Mesenchymal stem cell (in vitro differentiated cells and primary cell): ENCODE measurements at regions not wholly inside any gene's neighbourhood (a gene's known extent, or its start where the extent isn't known, plus 50 kb on each side); places are given as distances from the start of the nearest gene placed in this dataset.

ENCODE experiments used
- DNase-seq: peaks from one replicate; pipeline ENCODE4 v3.0.0-alpha.2; 2013
- H2AFZ ChIP-seq: one replicate; pipeline ENCODE4 v1.6.1; 2013; ENCODE audit warnings: low read depth, mild to moderate bottlenecking, control low read depth, inconsistent platforms, low read length, moderate library complexity
- H2AK5ac ChIP-seq: 2 replicates; pipeline ENCODE4 v1.6.1; 2013; ENCODE audit warnings: low read length, moderate library complexity, mild to moderate bottlenecking, inconsistent platforms; ENCODE audit not compliant: severe bottlenecking
- H2BK120ac ChIP-seq: one replicate; pipeline ENCODE4 v1.6.1; 2013; ENCODE audit warnings: low read depth, mild to moderate bottlenecking, inconsistent platforms, low read length, moderate library complexity
- H2BK12ac ChIP-seq, 2 experiments: one replicate each; pipeline ENCODE4 v1.6.1; 2013; ENCODE audit warnings: inconsistent platforms in 2 of 2, low read length in 2 of 2, mild to moderate bottlenecking in 2 of 2, moderate library complexity in 2 of 2, control low read depth in 1 of 2
- H2BK15ac ChIP-seq: one replicate; pipeline ENCODE4 v1.6.1; 2013; ENCODE audit warnings: mild to moderate bottlenecking, low read depth, inconsistent platforms; ENCODE audit not compliant: poor library complexity, severe bottlenecking
- H2BK5ac ChIP-seq: 2 replicates; pipeline ENCODE4 v1.6.1; 2013; ENCODE audit warnings: low read depth, mild to moderate bottlenecking, low read length, control low read depth, inconsistent platforms; ENCODE audit not compliant: poor library complexity, severe bottlenecking
- H3K14ac ChIP-seq, 2 experiments: one replicate each; pipeline ENCODE4 v1.6.1; 2013; ENCODE audit warnings: inconsistent platforms in 2 of 2, low read length in 2 of 2, control low read depth in 1 of 2, mild to moderate bottlenecking in 1 of 2, moderate library complexity in 1 of 2
- H3K18ac ChIP-seq, 2 experiments: one replicate each; pipeline ENCODE4 v1.6.1; 2013; ENCODE audit warnings: inconsistent platforms in 2 of 2, low read length in 2 of 2, control low read depth in 1 of 2, low read depth in 1 of 2, mild to moderate bottlenecking in 1 of 2
- H3K23ac ChIP-seq, 2 experiments: one replicate each; pipeline ENCODE4 v1.6.1; 2013; ENCODE audit warnings: inconsistent platforms in 2 of 2, low read length in 2 of 2, mild to moderate bottlenecking in 2 of 2, moderate library complexity in 2 of 2, control low read depth in 1 of 2
- H3K27ac ChIP-seq: 2 replicates; pipeline ENCODE4 v1.5.1; 2013; ENCODE audit warnings: mild to moderate bottlenecking, moderate library complexity, low read length, control low read depth, inconsistent platforms; ENCODE audit not compliant: poor library complexity, severe bottlenecking
- H3K27me3 ChIP-seq, 2 experiments: 2 replicates each; pipeline versions ENCODE4 v1.6.1 to v1.7.0; 2013; ENCODE audit warnings: low read length in 2 of 2, mild to moderate bottlenecking in 2 of 2, moderate library complexity in 2 of 2, control low read depth in 1 of 2, inconsistent platforms in 1 of 2; ENCODE audit not compliant: control insufficient read depth in 1 of 2, insufficient read depth in 1 of 2
- H3K36me3 ChIP-seq, 2 experiments: 2 replicates each; pipeline versions ENCODE4 v1.6.1 to v1.7.0; 2013; ENCODE audit warnings: low read length in 2 of 2, control low read depth in 1 of 2, inconsistent platforms in 1 of 2, low read depth in 1 of 2, mild to moderate bottlenecking in 1 of 2; ENCODE audit not compliant: insufficient read depth in 2 of 2, control insufficient read depth in 1 of 2
- H3K4ac ChIP-seq, 2 experiments: one replicate each; pipeline ENCODE4 v1.6.1; 2013; ENCODE audit warnings: inconsistent platforms in 2 of 2, low read length in 2 of 2, mild to moderate bottlenecking in 2 of 2, moderate library complexity in 2 of 2, control low read depth in 1 of 2, low read depth in 1 of 2
- H3K4me1 ChIP-seq: 2 replicates; pipeline ENCODE4 v1.6.1; 2013; ENCODE audit warnings: low read depth, low read length, control low read depth; ENCODE audit not compliant: control insufficient read depth, insufficient read depth
- H3K4me2 ChIP-seq: 2 replicates; pipeline ENCODE4 v1.6.1; 2013; ENCODE audit warnings: low read length, mild to moderate bottlenecking, inconsistent platforms; ENCODE audit not compliant: poor library complexity, severe bottlenecking
- H3K4me3 ChIP-seq, 2 experiments: 2 replicates each; pipeline versions ENCODE4 v1.5.1 to v1.7.0; 2013; ENCODE audit warnings: low read length in 2 of 2, mild to moderate bottlenecking in 2 of 2, control low read depth in 1 of 2, low read depth in 1 of 2; ENCODE audit not compliant: insufficient read depth in 1 of 2
- H3K79me1 ChIP-seq: replicated peaks from 2 replicates; pipeline ENCODE4 v1.6.1; 2013; ENCODE audit warnings: mild to moderate bottlenecking, control low read depth, low read length, inconsistent platforms; ENCODE audit not compliant: poor library complexity, severe bottlenecking
- H3K9ac ChIP-seq: 2 replicates; pipeline ENCODE4 v1.7.0; 2013; ENCODE audit warnings: mild to moderate bottlenecking, low read length, moderate library complexity
- H3K9me3 ChIP-seq: 2 replicates; pipeline ENCODE4 v1.7.0; 2013; ENCODE audit warnings: mild to moderate bottlenecking, low read length; ENCODE audit not compliant: control insufficient read depth
- H4K8ac ChIP-seq: one replicate; pipeline ENCODE4 v1.6.1; 2013; ENCODE audit warnings: inconsistent platforms, mild to moderate bottlenecking, low read length, moderate library complexity
- H4K91ac ChIP-seq: one replicate; pipeline ENCODE4 v1.6.1; 2013; ENCODE audit warnings: mild to moderate bottlenecking, low read length, inconsistent platforms
- WGBS: methylation state at CpG from one replicate; pipeline ENCODE4 v1.1.7; 2013; ENCODE audit warnings: mixed read lengths; 5-methylcytosine and 5-hydroxymethylcytosine counted together

GRCh38 chr17:77423589-77424451, 283.1 kb downstream of the SEC14L1 start:
- Histone ChIP-seq H3K9ac (peak overlapping the region; percentile 85), H3K36me3 (peaks cover 6 to 31% of the 10 kb centered on the region in 2 experiments), H3K79me1 (peaks cover 4% of the 10 kb centered on the region), H2AK5ac (peak overlapping the region; percentile 76), H2AFZ (no peak overlapping the region), H3K27me3 (no peaks in the 10 kb centered on the region), H3K4me2 (no peak overlapping the region), H2BK12ac (peak overlapping the region; percentile 34 to 77), H3K27ac (peak overlapping the region; percentile 97), H3K4me3 (peak overlapping the region in 1 of 2 experiments; percentile 32), H2BK15ac (peak overlapping the region; percentile 85), H3K14ac (no peak overlapping the region), H3K9me3 (no peaks in the 10 kb centered on the region), H4K91ac (peak overlapping the region; percentile 84), H3K18ac (peak overlapping the region; percentile 70 to 96), H2BK5ac (peak overlapping the region; percentile 87), H3K4me1 (peaks cover 90% of the 10 kb centered on the region), H3K4ac (peak overlapping the region; percentile 63 to 79), H3K23ac (no peak overlapping the region), H2BK120ac (peak overlapping the region; percentile 99), H4K8ac (peak overlapping the region; percentile 84)
- peak; percentile 95 for DNase-seq
- WGBS: 64% methylated on average over 31 of the region's 31 CpGs

GRCh38 chr17:77424585-77425344, 284.0 kb downstream of the SEC14L1 start:
- Histone ChIP-seq H3K36me3 (peaks cover 3 to 31% of the 10 kb centered on the region in 2 experiments), H3K79me1 (peaks cover 2% of the 10 kb centered on the region), H2AFZ (no peak overlapping the region), H3K23ac (peak overlapping the region in 1 of 2 experiments; percentile 74), H3K9ac (peak overlapping the region; percentile 85), H3K9me3 (no peaks in the 10 kb centered on the region), H3K27me3 (no peaks in the 10 kb centered on the region), H3K4me2 (no peak overlapping the region), H2BK12ac (peak overlapping the region; percentile 34 to 77), H2AK5ac (peak overlapping the region; percentile 67), H3K18ac (peak overlapping the region; percentile 89 to 98), H3K27ac (peak overlapping the region; percentile 97), H4K8ac (peak overlapping the region; percentile 98), H2BK120ac (peak overlapping the region; percentile 99), H2BK5ac (peak overlapping the region; percentile 91), H2BK15ac (peak overlapping the region; percentile 99), H3K4me3 (peak overlapping the region in 1 of 2 experiments; percentile 36), H4K91ac (peak overlapping the region; percentile 100), H3K4ac (peak overlapping the region; percentile 96), H3K14ac (no peak overlapping the region), H3K4me1 (peaks cover 91% of the 10 kb centered on the region)
- WGBS: 29% methylated on average over 18 of the region's 21 CpGs
- DNase-seq: peak; percentile 99

- Histone ChIP-seq H3K9ac (peak overlapping the region; percentile 82), H2AK5ac (peak overlapping the region; percentile 81), H4K91ac (peak overlapping the region; percentile 100), H3K23ac (peak overlapping the region in 1 of 2 experiments; percentile 75), H3K27ac (peak overlapping the region; percentile 97), H2BK15ac (peak overlapping the region; percentile 99), H3K27me3 (no peaks in the 10 kb centered on the region), H2AFZ (no peak overlapping the region), H2BK12ac (peak overlapping the region; percentile 49 to 99), H3K18ac (peak overlapping the region; percentile 89 to 98), H4K8ac (peak overlapping the region; percentile 98), H2BK5ac (peak overlapping the region; percentile 91), H3K4ac (peak overlapping the region; percentile 96), H3K36me3 (peaks cover 3 to 29% of the 10 kb centered on the region in 2 experiments), H3K9me3 (no peaks in the 10 kb centered on the region), H3K14ac (peak overlapping the region; percentile 48 to 93), H3K4me3 (peak overlapping the region in 1 of 2 experiments; percentile 36), H3K79me1 (peaks cover 2% of the 10 kb centered on the region), H3K4me2 (peak overlapping the region; percentile 33), H2BK120ac (peak overlapping the region; percentile 97), H3K4me1 (peaks cover 90% of the 10 kb centered on the region)
- 22% methylated on average over 8 of the region's 9 CpGs for WGBS
- no peak for DNase-seq
Observed at GRCh38 chr17:77425348-77425747, 284.6 kb downstream of the SEC14L1 start.
